Right lobe of liver (tissue), 4 donors: ENCODE measurements at regions not wholly inside any gene's neighbourhood (a gene's known extent, or its start where the extent isn't known, plus 50 kb on each side); places are given as distances from the start of the nearest gene placed in this dataset.

ENCODE experiments used
- CTCF ChIP-seq, 4 donors: fragments of 200-600 bp in 3 of 4; fragments of 450-650 bp in 1 of 4; IDR thresholded peaks; one replicate each; pipeline versions ENCODE4 v1.5.1 to v1.8.0; 2016 to 2022; ENCODE audit warnings: antibody characterized with exemption in 4 of 4, mild to moderate bottlenecking in 2 of 4
- POLR2A ChIP-seq: fragments of 450-650 bp; IDR thresholded peaks from one replicate; pipeline ENCODE4 v1.6.1; 2017; ENCODE audit warnings: antibody characterized with exemption, mild to moderate bottlenecking
- donor health status: DM: no; HTN: no; CAD: no.
- donor health status: DM: no; HTN: no; CAD: no.
- donor health status: DM: no; HTN: yes; CAD: no.

- TF ChIP-seq CTCF (IDR thresholded peaks at IDR 0.05) (no peak), POLR2A (no peak)
Observed at GRCh38 chr2:221771297-221771696, 199.2 kb upstream of the EPHA4 start.
